ENCODE measurements at regions not wholly inside any gene's neighbourhood (a gene's known extent, or its start where the extent isn't known, plus 50 kb on each side); places are given as distances from the start of the nearest gene placed in this dataset.

DNA sequence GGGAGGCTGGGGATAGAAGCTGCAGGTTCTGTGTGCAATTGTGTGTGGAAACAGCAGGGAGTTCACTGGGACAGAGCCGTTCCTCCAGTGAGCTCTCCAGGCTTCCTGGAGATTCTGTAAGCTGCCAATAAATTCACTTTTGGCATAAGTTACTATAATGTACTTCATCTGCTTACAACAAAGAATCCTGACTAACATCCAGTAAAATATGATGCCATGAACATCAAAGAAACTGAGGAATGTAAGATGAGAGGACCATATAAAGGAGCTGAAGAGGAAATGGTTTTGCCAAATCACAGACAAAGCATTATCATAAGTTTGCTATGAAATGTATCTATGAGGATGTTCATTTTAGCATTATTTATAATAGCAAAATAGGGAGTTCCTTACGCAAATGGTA lies 175.3 kb downstream of the KCNE4 start:
- no peak for DNase-seq
- Histone ChIP-seq H3K9me3 (no peaks in the 10 kb centered on the region), H3K4me3 (no peak overlapping the region), H3K27ac (no peak overlapping the region), H3K27me3 (no peaks in the 10 kb centered on the region), H3K36me3 (no peaks in the 10 kb centered on the region), H3K4me1 (peaks cover 0 to 17% (median 7%) of the 10 kb centered on the region in 4 donors)
- intact Hi-C loops (cut with DNase I): no loop called here
- TF ChIP-seq POLR2A (IDR thresholded peaks at IDR 0.05) (no peak), EP300 (IDR thresholded peaks at IDR 0.05) (no peak), CTCF (IDR thresholded peaks at IDR 0.05) (no peak), POLR2AphosphoS5 (IDR thresholded peaks at IDR 0.05) (no peak)
- 57 to 68% methylated on average over 2 of the region's 2 CpGs for WGBS, 2 donors

DNA sequence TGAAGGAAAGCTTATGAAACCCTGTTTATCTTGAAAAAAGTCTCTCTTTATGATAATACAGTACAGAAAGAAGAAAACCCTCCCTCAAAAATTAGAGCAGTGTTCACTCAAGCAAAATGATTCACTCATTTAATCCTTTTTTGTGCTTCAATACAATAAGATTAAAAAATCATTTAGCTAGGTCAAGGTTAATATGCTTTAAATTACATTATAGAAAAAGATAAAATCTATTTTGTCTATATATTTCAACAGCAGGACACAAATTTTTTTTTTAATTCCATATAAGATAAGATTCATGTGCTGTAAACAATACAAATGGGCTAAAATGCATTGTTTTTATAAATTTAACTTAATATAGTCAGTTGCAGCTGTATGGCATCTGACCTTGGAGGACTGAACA lies 176.9 kb downstream of the KCNE4 start:
- Histone ChIP-seq H3K36me3 (no peaks in the 10 kb centered on the region), H3K4me3 (no peak overlapping the region), H3K9me3 (no peaks in the 10 kb centered on the region), H3K27me3 (no peaks in the 10 kb centered on the region), H3K4me1 (peaks cover 0 to 25% (median 10%) of the 10 kb centered on the region in 4 donors), H3K27ac (no peak overlapping the region)
- TF ChIP-seq CTCF (IDR thresholded peaks at IDR 0.05) (no peak), EP300 (IDR thresholded peaks at IDR 0.05) (no peak), POLR2AphosphoS5 (IDR thresholded peaks at IDR 0.05) (no peak)
- intact Hi-C loops (cut with DNase I): no loop called here
- DNase-seq: no peak

GRCh38 chr2:223230352-223230751 lies 178.4 kb downstream of the KCNE4 start:
- TF ChIP-seq POLR2A (IDR thresholded peaks at IDR 0.05) (no peak), POLR2AphosphoS5 (IDR thresholded peaks at IDR 0.05) (no peak)
- Histone ChIP-seq H3K36me3 (no peaks in the 10 kb centered on the region), H3K4me1 (peaks cover 0 to 25% (median 10%) of the 10 kb centered on the region in 4 donors), H3K4me3 (no peak overlapping the region), H3K9me3 (no peaks in the 10 kb centered on the region), H3K27ac (no peak overlapping the region), H3K27me3 (no peaks in the 10 kb centered on the region)
- DNase-seq: no peak
- WGBS, 2 donors: 70 to 82% methylated on average over 2 of the region's 2 CpGs
- intact Hi-C loops (cut with DNase I): no loop called here

DNA sequence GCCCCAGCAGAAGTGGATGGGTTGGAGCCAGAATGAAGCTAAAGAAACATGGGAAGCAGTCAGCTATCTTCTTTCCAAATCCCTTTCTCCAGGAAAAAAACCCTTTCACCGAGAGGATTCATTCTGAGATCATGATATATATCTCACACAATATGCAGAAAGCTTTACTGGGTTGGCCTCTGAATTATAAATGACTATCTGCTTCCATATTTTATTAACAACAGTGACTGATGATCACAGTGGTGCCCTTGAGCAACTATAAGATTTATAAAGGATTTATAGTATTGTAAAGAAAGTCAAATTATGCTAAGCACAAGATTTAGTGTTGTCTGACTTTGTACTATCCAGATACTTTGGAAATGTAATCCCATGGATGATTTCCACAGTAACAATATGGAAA lies 180.3 kb downstream of the KCNE4 start:
- Histone ChIP-seq H3K27me3 (no peaks in the 10 kb centered on the region), H3K9me3 (no peaks in the 10 kb centered on the region), H3K4me1 (peaks cover 0 to 18% (median 10%) of the 10 kb centered on the region in 4 donors), H3K27ac (peak overlapping the region in 1 of 4 donors; percentile 37), H3K36me3 (no peaks in the 10 kb centered on the region), H3K4me3 (no peak overlapping the region)
- WGBS, 2 donors: 50 to 80% methylated on average over 1 of the region's 1 CpG
- TF ChIP-seq POLR2AphosphoS5 (IDR thresholded peaks at IDR 0.05) (peak in 1 of 4 donors; percentile 16), CTCF (IDR thresholded peaks at IDR 0.05) (no peak), POLR2A (IDR thresholded peaks at IDR 0.05) (no peak), EP300 (IDR thresholded peaks at IDR 0.05) (no peak)
- intact Hi-C loops (cut with DNase I): no loop called here
- DNase-seq: no peak

DNA sequence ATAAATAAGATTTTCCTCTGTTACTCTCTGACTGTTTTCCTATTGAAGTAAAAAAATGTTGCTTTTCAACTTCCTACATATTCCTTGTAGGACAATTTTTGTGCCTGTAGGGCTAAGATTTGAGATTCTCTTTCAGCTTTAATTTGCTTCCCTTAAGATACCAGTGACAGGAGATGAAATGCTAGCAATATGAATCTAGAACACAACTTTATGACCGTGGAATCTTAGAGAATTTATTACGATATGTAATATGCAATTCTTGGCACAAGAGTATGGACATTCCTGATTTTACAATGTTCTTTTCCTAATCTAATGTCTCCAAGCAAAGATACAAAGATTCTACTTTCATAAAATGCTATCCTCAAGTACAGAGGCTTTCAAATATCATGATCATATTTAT lies 180.9 kb downstream of the KCNE4 start:
- WGBS, 2 donors: 15 to 52% methylated on average over 2 of the region's 2 CpGs
- DNase-seq: no peak
- Histone ChIP-seq H3K4me1 (peaks cover 0 to 18% (median 10%) of the 10 kb centered on the region in 4 donors), H3K36me3 (no peaks in the 10 kb centered on the region), H3K4me3 (no peak overlapping the region), H3K27me3 (no peaks in the 10 kb centered on the region), H3K9me3 (no peaks in the 10 kb centered on the region), H3K27ac (peak overlapping the region in 1 of 4 donors; percentile 37)
- no peak for TF ChIP-seq EP300 (IDR thresholded peaks at IDR 0.05)
- no peak for TF ChIP-seq POLR2A (IDR thresholded peaks at IDR 0.05)
- TF ChIP-seq POLR2AphosphoS5 (IDR thresholded peaks at IDR 0.05): peak in 1 of 4 donors; percentile 59
- no peak for TF ChIP-seq CTCF (IDR thresholded peaks at IDR 0.05)
- intact Hi-C loops (cut with DNase I): no loop called here
